CD14-positive monocyte (primary cell): ENCODE measurements at regions not wholly inside any gene's neighbourhood (a gene's known extent, or its start where the extent isn't known, plus 50 kb on each side); places are given as distances from the start of the nearest gene placed in this dataset.

Experiments used
- DNase-seq, 3 donors: peaks; one replicate each; pipeline ENCODE4 v3.0.0-alpha.2; 2011 to 2022
- H2AFZ ChIP-seq: 2 replicates; pipeline ENCODE4 v1.6.0; 2012; ENCODE audit warnings: mild to moderate bottlenecking, low read depth, low read length, inconsistent platforms; ENCODE audit not compliant: insufficient read depth, poor library complexity, severe bottlenecking
- H3K27ac ChIP-seq, 2 donors: 1 replicate in 1 of 2; 2 replicates in 1 of 2; pipeline ENCODE4 v1.5.1; 2012 to 2013; ENCODE audit warnings: low read length in 2 of 2, control low read depth in 1 of 2, inconsistent platforms in 1 of 2, low read depth in 1 of 2, mild to moderate bottlenecking in 1 of 2
- H3K27me3 ChIP-seq, 2 donors: one replicate each; pipeline versions ENCODE4 v1.6.0 to v1.6.1; 2011 to 2013; ENCODE audit warnings: low read length in 2 of 2; ENCODE audit not compliant: control insufficient read depth in 2 of 2, insufficient read depth in 2 of 2
- H3K36me3 ChIP-seq, 2 donors: replicated peaks in 1 of 2; 1 replicate in 1 of 2; 2 replicates in 1 of 2; pipeline versions ENCODE4 v1.5.1 to v1.6.1; 2012 to 2013; ENCODE audit warnings: low read length in 2 of 2, control low read depth in 1 of 2, inconsistent platforms in 1 of 2, mild to moderate bottlenecking in 1 of 2; ENCODE audit not compliant: insufficient read depth in 2 of 2, control insufficient read depth in 1 of 2
- H3K4me1 ChIP-seq, 2 donors: 1 replicate in 1 of 2; 2 replicates in 1 of 2; pipeline versions ENCODE4 v1.5.1 to v1.6.1; 2012 to 2013; ENCODE audit warnings: low read length in 2 of 2, control low read depth in 1 of 2, inconsistent platforms in 1 of 2, mild to moderate bottlenecking in 1 of 2, moderate library complexity in 1 of 2; ENCODE audit not compliant: insufficient read depth in 2 of 2, control insufficient read depth in 1 of 2
- H3K4me2 ChIP-seq: replicated peaks from 2 replicates; pipeline ENCODE3; 2012; ENCODE audit warnings: low read length, moderate library complexity, mild to moderate bottlenecking; ENCODE audit not compliant: poor library complexity, severe bottlenecking; ENCODE audit errors: extremely low read depth
- H3K4me3 ChIP-seq, 3 experiments: fragments of 200-600 bp in 1 of 3; sonication (generic) in 1 of 3; replicated peaks in 1 of 3; 1 replicate in 2 of 3; 2 replicates in 1 of 3; pipeline ENCODE4 v1.5.1; 2011 to 2013; ENCODE audit warnings: low read length in 3 of 3, mild to moderate bottlenecking in 3 of 3, control low read depth in 2 of 3, low read depth in 2 of 3, inconsistent platforms in 1 of 3, moderate library complexity in 1 of 3
- H3K79me2 ChIP-seq: 2 replicates; pipeline ENCODE4 v1.6.0; 2012; ENCODE audit warnings: mild to moderate bottlenecking, control low read depth, inconsistent platforms, low read length, moderate library complexity; ENCODE audit not compliant: insufficient read depth
- H3K9ac ChIP-seq: 2 replicates; pipeline ENCODE4 v1.6.0; 2017; ENCODE audit warnings: low read length, mild to moderate bottlenecking; ENCODE audit not compliant: insufficient read depth, poor library complexity, severe bottlenecking
- H3K9me3 ChIP-seq, 2 donors: replicated peaks in 1 of 2; 1 replicate in 1 of 2; 2 replicates in 1 of 2; pipeline versions ENCODE4 v1.5.1 to v1.6.1; 2012 to 2013; ENCODE audit warnings: low read length in 2 of 2, control low read depth in 1 of 2; ENCODE audit not compliant: control insufficient read depth in 1 of 2, insufficient read depth in 1 of 2
- H4K20me1 ChIP-seq: 2 replicates; pipeline ENCODE4 v1.6.0; 2012; ENCODE audit warnings: mild to moderate bottlenecking, low read length, control low read depth, moderate library complexity; ENCODE audit not compliant: insufficient read depth
- H3K27ac Mint-ChIP-seq, 7 donors: one replicate each; pipeline ENCODE4 v1.8.0; 2020; ENCODE audit warnings: mild to moderate bottlenecking in 7 of 7, mixed read lengths in 7 of 7, moderate library complexity in 6 of 7, inconsistent platforms in 2 of 7
- H3K27me3 Mint-ChIP-seq, 3 donors: one replicate each; pipeline ENCODE4 v1.8.0; 2021 to 2022; ENCODE audit warnings: low read depth in 3 of 3, mild to moderate bottlenecking in 3 of 3, mixed read lengths in 3 of 3, moderate library complexity in 3 of 3, inconsistent platforms in 1 of 3
- H3K36me3 Mint-ChIP-seq, 2 donors: one replicate each; pipeline ENCODE4 v1.8.0; 2020; ENCODE audit warnings: mixed read lengths in 2 of 2, inconsistent platforms in 1 of 2, mild to moderate bottlenecking in 1 of 2
- H3K4me1 Mint-ChIP-seq: one replicate; pipeline ENCODE4 v1.8.0; 2020; ENCODE audit warnings: mild to moderate bottlenecking, mixed read lengths
- H3K4me3 Mint-ChIP-seq, 2 donors: one replicate each; pipeline ENCODE4 v1.8.0; 2020; ENCODE audit warnings: mild to moderate bottlenecking in 2 of 2, mixed read lengths in 2 of 2, moderate library complexity in 1 of 2
- H3K9me3 Mint-ChIP-seq, 7 donors: one replicate each; pipeline ENCODE4 v1.8.0; 2020 to 2022; ENCODE audit warnings: mixed read lengths in 7 of 7, mild to moderate bottlenecking in 6 of 7, moderate library complexity in 6 of 7, inconsistent platforms in 2 of 7
- CTCF ChIP-seq: fragments of 200-600 bp; IDR thresholded peaks from one replicate; pipeline ENCODE4 v1.8.0; 2022; ENCODE audit warnings: antibody characterized with exemption, mild to moderate bottlenecking
- WGBS: methylation state at CpG from one replicate; pipeline ENCODE4 v1.1.5; 2013; ENCODE audit warnings: missing lambda C conversion rate; ENCODE audit not compliant: insufficient coverage; 5-methylcytosine and 5-hydroxymethylcytosine counted together
- intact Hi-C, 2 donors: fragments of 100-400 bp; cut with micrococcal nuclease; formaldehyde crosslinking; loops; one replicate each; pipeline versions ENCODE4 v1.15.0 to v1.15.1; 2023

- no CpG with 5 or more reads among the region's 1 CpG for WGBS
- no peak overlapping the region for H3K27ac Mint-ChIP-seq
- no peak overlapping the region for H3K4me2 ChIP-seq
- no peak for TF ChIP-seq CTCF
- no peak for DNase-seq
- H3K9me3 Mint-ChIP-seq = peaks cover 0 to 15% (median 10%) of the 10 kb centered on the region in 7 donors
- intact Hi-C loops = no loop called here
- no peak overlapping the region for H3K27ac ChIP-seq
- no peaks in the 10 kb centered on the region for H3K4me1 ChIP-seq
- H3K36me3 Mint-ChIP-seq = no peaks in the 10 kb centered on the region
- no peaks in the 10 kb centered on the region for H3K36me3 ChIP-seq
- no peaks in the 10 kb centered on the region for H3K79me2 ChIP-seq
- H3K9ac ChIP-seq = no peak overlapping the region
- H3K9me3 ChIP-seq = peaks cover 6 to 9% of the 10 kb centered on the region in 2 donors
- peaks cover 0 to 2% (median 0%) of the 10 kb centered on the region in 3 donors for H3K27me3 Mint-ChIP-seq
- no peaks in the 10 kb centered on the region for H3K4me1 Mint-ChIP-seq
- H3K4me3 ChIP-seq = no peak overlapping the region
- H3K27me3 ChIP-seq = no peaks in the 10 kb centered on the region
- no peak overlapping the region for H2AFZ ChIP-seq
- no peak overlapping the region for H3K4me3 Mint-ChIP-seq
- no peaks in the 10 kb centered on the region for H4K20me1 ChIP-seq
Measured at GRCh38 chr5:162360373-162360931, 292.9 kb downstream of the GABRG2 start.

- H3K27me3 ChIP-seq = no peaks in the 10 kb centered on the region
- peaks cover 11 to 12% of the 10 kb centered on the region in 2 donors for H3K9me3 ChIP-seq
- Mint-ChIP-seq H3K27me3 (peaks cover 0 to 1% (median 0%) of the 10 kb centered on the region in 3 donors), H3K4me1 (no peaks in the 10 kb centered on the region), H3K9me3 (peaks cover 3 to 21% (median 9%) of the 10 kb centered on the region in 7 donors), H3K27ac (no peak overlapping the region), H3K36me3 (no peaks in the 10 kb centered on the region), H3K4me3 (no peak overlapping the region)
- no peak for DNase-seq
- no peak overlapping the region for H3K4me2 ChIP-seq
- intact Hi-C loops = no loop called here
- H3K9ac ChIP-seq = no peak overlapping the region
- TF ChIP-seq CTCF = no peak
- no peak overlapping the region for H3K4me3 ChIP-seq
- 63% methylated on average over 3 of the region's 3 CpGs for WGBS
- no peaks in the 10 kb centered on the region for H3K4me1 ChIP-seq
- H4K20me1 ChIP-seq = no peaks in the 10 kb centered on the region
- H3K79me2 ChIP-seq = no peaks in the 10 kb centered on the region
- H3K36me3 ChIP-seq = no peaks in the 10 kb centered on the region
- no peak overlapping the region for H3K27ac ChIP-seq
- H2AFZ ChIP-seq = no peak overlapping the region
Measured at GRCh38 chr5:162372256-162372655, 304.7 kb downstream of the GABRG2 start.
